Erythroblast (primary cell): ENCODE measurements at regions not wholly inside any gene's neighbourhood (a gene's known extent, or its start where the extent isn't known, plus 50 kb on each side); places are given as distances from the start of the nearest gene placed in this dataset.

ENCODE experiments used
- DNase-seq, 2 experiments: peaks; one replicate each; lab custom pipeline; 2025; lab: John Stamatoyannopoulos, UW
- GATA1 ChIP-seq: IDR thresholded peaks from 2 replicates; pipeline ENCODE4 v1.6.1; 2011; ENCODE audit warnings: low read depth, mild to moderate bottlenecking, control low read depth, low read length, moderate library complexity
- POLR2A ChIP-seq: IDR thresholded peaks from 2 replicates; pipeline ENCODE4 v1.6.1; 2011; ENCODE audit warnings: mild to moderate bottlenecking, low read length

DNA sequence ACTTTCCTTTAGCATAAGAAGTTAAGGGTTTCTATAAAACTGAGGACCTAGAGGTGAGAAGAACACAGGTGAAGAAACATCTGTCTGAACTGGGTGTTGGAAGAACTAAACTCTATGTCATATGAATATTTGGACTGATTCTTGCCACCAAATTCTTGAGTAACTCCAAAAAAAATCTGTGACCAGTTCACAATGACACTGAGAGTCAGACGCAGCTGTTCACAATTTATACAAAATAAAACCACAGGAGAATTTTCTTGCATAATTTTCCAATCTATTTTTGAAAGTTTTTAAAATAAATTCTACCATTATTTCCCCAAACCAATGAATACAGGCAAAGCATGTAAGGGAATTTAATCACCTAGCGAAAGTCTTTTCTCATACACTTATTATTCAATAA is 148.1 kb upstream of the TCF21 start:
- DNase-seq = no peak
- TF ChIP-seq POLR2A (no peak), GATA1 (no peak)

DNA sequence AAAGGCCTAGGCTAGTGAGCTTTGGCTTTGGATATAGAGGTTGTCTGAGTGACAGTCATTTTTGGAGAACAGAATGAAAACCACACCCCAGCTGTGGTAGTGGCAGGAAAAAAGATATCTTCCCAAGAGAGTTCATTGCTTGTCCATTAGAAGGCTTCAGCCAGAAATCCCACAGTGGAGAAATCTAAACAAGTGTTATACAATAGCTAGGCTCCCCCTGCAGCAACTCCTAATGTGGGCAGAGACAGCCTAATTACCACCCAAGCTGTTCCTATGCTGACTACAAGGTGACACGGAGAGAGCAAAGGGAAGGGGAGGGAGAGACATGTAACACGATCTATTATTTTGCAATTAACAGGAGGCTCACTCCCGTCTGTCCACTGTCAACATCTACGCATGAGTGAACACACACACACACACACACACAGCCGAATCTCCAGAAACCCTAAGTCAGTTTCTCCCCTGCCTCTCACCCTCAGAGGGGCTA is 147.5 kb upstream of the TCF21 start:
- no peak for DNase-seq
- TF ChIP-seq GATA1 (no peak), POLR2A (no peak)

DNA sequence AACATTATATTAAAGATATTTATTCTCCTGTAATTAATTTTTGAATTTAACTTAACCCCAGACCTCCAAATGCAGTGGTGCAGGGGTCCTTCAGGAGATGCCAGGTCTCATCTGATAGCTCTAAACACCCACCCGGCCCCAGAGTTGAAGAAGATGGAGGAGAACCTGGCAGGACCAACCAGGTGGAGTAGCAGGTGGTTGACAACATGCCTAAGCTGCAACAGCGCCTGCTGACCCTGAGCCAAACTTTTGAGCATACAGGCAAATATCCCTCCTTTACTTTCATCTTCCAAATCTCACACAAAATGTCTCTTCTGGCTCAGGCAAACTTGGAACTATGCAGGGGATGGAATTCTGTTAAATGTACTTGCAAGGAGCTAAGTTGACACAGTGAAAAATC is 145.3 kb upstream of the TCF21 start:
- DNase-seq = no peak
- TF ChIP-seq POLR2A (no peak), GATA1 (no peak)

DNA sequence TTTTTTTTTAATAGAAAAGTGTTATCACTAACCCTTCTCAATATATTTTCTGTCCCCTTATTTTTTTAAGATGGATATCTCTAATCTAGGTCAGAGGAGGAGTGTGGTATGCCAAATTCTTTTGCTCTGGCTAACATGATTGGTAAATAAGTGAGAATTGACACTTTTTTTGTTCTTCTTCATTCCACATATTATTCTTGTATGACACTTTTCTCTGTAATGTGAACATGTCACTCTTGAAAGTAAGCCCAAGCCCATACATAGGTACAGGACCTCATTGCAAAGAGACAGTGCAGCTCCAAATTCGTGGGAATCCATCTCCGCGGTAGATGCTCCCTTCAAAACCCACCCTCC is 142.5 kb upstream of the TCF21 start:
- no peak for DNase-seq
- no peak for TF ChIP-seq POLR2A
- TF ChIP-seq GATA1 = no peak

DNA sequence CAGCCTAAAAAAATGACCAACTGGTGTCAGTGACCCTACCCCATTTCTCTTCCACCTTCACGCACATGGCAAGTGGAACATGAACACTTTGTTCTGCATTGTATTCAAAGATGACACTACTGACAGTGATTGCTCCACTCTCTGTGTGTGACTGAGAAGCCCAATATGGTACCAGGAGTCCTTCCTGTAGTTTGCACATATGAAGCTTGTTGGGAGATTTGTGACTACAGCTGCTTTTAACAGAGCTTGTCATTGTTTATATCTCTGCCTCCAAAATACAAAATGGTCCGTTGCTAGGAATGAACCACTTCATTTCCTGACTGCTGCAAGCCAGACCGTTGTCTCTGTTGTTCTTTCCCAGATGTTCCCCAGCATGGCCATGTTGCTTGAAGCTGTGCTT is 140.3 kb upstream of the TCF21 start:
- TF ChIP-seq GATA1 (no peak), POLR2A (no peak)
- no peak for DNase-seq

DNA sequence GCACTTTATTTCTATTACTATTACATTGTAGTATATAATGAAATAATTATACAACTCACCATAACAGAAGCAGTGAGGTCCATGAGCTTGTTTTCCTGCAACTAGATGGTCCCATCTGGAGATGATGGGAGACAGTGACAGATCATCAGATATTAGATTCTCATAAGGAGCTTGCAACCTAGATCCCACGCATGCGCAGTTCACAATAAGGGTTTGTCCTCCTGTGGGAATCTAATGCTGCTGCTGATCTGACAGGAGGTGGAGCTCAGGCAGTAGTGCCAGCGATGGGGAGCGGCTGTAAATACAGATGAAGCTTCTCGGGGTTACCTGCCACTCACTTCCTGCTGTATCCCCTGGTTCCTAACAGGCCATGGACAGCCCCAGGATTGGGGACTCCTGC is 139.5 kb upstream of the TCF21 start:
- no peak for TF ChIP-seq POLR2A
- TF ChIP-seq GATA1 = no peak

DNA sequence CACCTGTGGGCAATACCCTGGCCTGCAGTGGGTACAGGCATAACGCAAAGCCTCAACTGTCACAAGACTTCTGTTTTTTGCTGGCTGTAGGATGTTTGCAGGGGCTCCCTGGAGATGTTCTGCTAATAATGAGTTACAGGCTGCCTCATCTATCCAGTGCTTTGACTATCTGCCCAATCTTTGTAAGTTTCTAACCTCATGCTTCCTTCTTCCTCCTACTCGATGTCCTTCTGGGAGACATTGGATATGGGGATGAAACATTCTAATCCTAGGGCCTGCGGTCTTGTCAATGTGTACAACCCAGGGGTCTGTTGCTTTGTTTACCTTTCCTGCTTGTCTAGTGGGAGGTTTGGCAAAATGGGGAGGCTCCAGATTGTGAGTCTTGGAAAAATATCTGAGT is 136.8 kb upstream of the TCF21 start:
- no peak for TF ChIP-seq POLR2A
- no peak for TF ChIP-seq GATA1
- DNase-seq = no peak

More for the DNA sequence above, 139.5 kb upstream of the TCF21 start:
- no peak for DNase-seq

DNA sequence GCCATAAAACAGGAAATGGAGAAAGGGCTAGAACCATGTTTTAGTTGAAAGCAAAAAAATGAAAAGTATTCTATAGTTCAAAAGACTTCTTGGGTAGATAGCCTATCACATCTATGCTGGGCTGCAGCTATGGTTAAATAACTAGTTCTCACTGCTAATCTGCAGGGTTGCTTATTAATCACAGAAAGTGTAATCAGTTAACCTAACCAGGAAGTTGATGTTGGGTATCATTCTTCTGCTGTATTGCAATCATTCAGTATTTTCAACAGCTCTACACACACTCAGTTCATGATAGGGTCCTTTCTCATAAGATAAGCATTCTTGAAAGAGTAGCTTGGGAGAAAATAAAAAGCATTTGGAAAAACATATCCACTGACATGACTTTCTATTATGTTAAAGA is 135.2 kb upstream of the TCF21 start:
- TF ChIP-seq POLR2A (no peak), GATA1 (no peak)
- no peak for DNase-seq

DNA sequence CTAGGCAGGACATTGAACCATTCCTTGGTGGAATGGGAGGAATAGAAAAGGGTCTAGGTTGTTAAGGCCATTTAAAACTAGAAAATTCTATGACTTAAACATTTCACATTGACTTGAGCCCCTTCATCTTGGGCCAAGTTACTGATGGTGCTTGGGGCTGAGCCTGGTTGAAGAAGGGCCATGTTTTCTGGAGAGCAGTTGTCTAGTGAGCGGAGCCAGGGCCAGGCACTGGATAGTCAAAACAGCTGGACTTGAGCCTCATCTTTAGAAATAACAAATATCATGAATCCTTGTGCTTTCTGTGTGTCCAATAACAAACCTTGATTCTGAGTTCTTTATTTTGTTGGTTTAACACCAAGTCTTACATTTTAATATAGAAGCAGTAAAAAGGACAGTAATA is 134.6 kb upstream of the TCF21 start:
- no peak for DNase-seq
- TF ChIP-seq GATA1 = no peak
- no peak for TF ChIP-seq POLR2A

DNA sequence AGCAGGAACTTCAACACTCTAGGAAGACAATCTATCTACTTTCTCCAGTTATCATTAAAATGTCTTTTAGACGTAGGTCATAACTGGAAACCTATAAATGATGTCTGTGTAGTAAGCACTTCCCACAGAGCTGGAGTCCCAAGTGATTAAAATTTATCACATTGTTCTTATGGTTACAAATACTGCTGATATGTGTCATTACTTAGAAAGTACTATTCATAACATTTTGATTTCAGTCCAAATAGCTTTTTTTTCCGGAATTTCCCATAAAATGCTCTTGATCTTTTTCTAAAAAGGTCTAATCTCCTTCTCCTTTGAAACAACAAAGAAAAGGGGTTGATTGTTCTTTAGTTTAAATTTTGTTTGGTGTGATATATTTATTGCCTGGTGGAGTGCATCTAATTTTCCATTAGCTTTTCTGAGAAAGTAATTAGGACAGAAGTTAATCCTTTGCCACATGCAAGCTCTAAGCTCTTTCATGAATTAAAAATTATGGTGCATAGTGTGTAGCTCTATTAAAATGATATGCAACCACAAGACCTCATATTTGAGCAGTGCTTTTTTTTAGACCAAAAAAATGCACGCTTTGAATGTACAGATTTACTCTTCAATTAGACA is 132.7 kb upstream of the TCF21 start:
- no peak for TF ChIP-seq POLR2A
- TF ChIP-seq GATA1 = no peak
- no peak for DNase-seq

DNA sequence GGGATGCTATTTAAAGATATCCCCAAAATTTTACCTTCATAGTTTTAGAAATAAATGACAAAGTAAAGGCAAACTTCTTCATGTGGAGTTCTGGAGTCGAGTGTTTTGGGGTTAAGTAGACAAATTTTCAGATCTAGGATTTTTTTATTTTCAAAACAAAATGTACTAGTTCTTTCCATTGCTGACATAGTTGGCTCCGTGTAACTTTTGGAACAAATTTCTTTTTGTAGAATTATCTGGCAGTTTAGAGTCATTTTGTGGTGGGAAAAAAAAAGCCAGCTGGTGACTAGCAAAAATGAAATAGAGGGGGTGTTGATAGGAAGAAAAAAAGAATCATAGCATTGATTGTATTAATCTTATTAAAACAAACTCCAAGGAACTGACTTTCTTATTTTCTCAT is 131.6 kb upstream of the TCF21 start:
- TF ChIP-seq GATA1 (no peak), POLR2A (no peak)
- no peak for DNase-seq

DNA sequence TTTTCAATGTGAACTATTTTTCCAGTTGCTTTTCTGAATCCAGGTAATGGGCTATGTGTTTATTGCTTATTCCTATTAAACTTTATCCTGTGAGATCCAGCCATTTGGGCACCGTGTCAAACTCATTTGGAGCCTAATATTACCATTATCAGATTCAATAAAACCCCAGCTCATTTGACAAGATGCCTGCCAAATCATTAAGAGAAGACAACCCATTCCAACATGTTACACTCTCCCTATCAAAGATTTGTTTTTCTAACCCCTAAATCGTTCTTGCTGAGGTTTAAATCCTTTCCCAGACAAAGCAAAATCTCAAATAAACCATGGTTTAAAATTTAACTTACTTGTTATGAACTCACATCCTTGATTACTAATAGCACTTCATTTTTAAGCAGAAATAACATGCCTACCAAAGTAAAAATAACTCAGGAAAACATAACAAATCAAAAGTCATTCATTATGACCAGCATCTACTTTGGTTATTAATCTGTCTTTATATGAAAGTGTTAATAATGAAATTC is 130.0 kb upstream of the TCF21 start:
- no peak for DNase-seq
- no peak for TF ChIP-seq GATA1
- TF ChIP-seq POLR2A = no peak

DNA sequence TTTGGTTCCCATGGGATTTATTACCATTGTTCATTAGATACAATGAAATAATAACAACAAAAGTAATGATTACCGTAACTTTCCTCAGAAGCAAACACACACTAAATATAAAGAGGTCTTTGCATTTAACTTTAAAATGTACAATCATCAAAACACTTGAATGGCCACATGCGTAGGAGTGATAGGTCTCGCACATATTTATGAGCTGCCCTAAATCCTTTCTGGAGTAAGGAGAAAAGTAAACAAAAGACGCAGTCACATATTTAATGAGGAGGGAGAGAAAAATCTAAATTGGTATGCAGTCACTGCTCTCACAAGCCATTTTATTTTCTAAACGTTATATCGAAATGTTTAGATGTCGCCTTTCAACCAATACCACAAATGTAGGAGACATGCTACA is 129.4 kb upstream of the TCF21 start:
- no peak for DNase-seq
- TF ChIP-seq GATA1 = no peak
- TF ChIP-seq POLR2A = no peak

DNA sequence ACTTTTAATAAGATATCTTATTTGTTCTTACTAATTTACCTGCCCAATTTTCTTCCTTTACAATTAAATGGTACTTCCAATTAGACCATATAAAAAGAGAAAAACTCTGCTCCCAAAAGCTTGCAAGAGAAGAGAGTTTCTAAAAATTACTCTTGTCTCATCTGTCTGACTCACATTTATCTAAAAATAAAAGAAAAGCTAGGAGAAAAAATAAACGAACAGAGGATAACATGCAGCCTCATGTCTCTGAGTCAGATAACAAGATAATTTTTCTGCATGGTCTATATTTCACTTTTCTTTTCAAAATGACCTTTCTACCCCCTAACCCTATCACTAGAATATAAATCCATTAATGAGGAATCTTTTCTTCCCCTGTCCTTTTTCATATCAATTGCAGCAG is 127.2 kb upstream of the TCF21 start:
- no peak for TF ChIP-seq GATA1
- no peak for DNase-seq
